Neural crest cell (in vitro differentiated cells): ENCODE measurements at regions not wholly inside any gene's neighbourhood (a gene's known extent, or its start where the extent isn't known, plus 50 kb on each side); places are given as distances from the start of the nearest gene placed in this dataset.
"Not testable (repeated sequence)": the region's sequence is repeated elsewhere in the genome, so short reads cannot be mapped to it uniquely, and the experiment has no call there.

ENCODE experiments used
- DNase-seq: peaks from one replicate; pipeline ENCODE4 v3.0.0; 2021; ENCODE audit warnings: low read depth, mixed read lengths, low spot score
- H3K27ac Mint-ChIP-seq: one replicate; pipeline ENCODE4 v1.8.0; 2021; ENCODE audit warnings: mild to moderate bottlenecking, mixed read lengths; ENCODE audit not compliant: unreplicated experiment
- H3K27me3 Mint-ChIP-seq: 2 replicates; pipeline ENCODE4 v1.8.0; 2021; ENCODE audit warnings: low read depth, mild to moderate bottlenecking, mixed read lengths
- H3K36me3 Mint-ChIP-seq: 2 replicates; pipeline ENCODE4 v1.8.0; 2021; ENCODE audit warnings: low read depth, mild to moderate bottlenecking, mixed read lengths
- H3K4me1 Mint-ChIP-seq: 2 replicates; pipeline ENCODE4 v1.8.0; 2021; ENCODE audit warnings: mixed read lengths
- H3K4me3 Mint-ChIP-seq: one replicate; pipeline ENCODE4 v1.8.0; 2021; ENCODE audit warnings: mild to moderate bottlenecking, mixed read lengths
- H3K9me3 Mint-ChIP-seq: 2 replicates; pipeline ENCODE4 v1.8.0; 2021; ENCODE audit warnings: mixed read lengths
- TF ChIP-seq, protein P1 (sequence below): fragments of 200-600 bp; sonication (generic); conservative IDR thresholded peaks from 2 replicates; pipeline ENCODE4 v1.5.0; 2021; ENCODE audit warnings: antibody characterized with exemption, mild to moderate bottlenecking

- TF ChIP-seq, protein P1, sequence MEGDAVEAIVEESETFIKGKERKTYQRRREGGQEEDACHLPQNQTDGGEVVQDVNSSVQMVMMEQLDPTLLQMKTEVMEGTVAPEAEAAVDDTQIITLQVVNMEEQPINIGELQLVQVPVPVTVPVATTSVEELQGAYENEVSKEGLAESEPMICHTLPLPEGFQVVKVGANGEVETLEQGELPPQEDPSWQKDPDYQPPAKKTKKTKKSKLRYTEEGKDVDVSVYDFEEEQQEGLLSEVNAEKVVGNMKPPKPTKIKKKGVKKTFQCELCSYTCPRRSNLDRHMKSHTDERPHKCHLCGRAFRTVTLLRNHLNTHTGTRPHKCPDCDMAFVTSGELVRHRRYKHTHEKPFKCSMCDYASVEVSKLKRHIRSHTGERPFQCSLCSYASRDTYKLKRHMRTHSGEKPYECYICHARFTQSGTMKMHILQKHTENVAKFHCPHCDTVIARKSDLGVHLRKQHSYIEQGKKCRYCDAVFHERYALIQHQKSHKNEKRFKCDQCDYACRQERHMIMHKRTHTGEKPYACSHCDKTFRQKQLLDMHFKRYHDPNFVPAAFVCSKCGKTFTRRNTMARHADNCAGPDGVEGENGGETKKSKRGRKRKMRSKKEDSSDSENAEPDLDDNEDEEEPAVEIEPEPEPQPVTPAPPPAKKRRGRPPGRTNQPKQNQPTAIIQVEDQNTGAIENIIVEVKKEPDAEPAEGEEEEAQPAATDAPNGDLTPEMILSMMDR: no peak
- peaks cover 25% of the 10 kb centered on the region for H3K9me3 Mint-ChIP-seq
- no peak overlapping the region for H3K4me3 Mint-ChIP-seq
- H3K4me1 Mint-ChIP-seq: no peaks in the 10 kb centered on the region
- no peak for DNase-seq
- H3K27ac Mint-ChIP-seq: no peak overlapping the region
- peaks cover 12% of the 10 kb centered on the region for H3K36me3 Mint-ChIP-seq
- no peaks in the 10 kb centered on the region for H3K27me3 Mint-ChIP-seq
Measured at GRCh38 chr14:106235356-106236159, 709.2 kb downstream of the TMEM121 start.

DNA sequence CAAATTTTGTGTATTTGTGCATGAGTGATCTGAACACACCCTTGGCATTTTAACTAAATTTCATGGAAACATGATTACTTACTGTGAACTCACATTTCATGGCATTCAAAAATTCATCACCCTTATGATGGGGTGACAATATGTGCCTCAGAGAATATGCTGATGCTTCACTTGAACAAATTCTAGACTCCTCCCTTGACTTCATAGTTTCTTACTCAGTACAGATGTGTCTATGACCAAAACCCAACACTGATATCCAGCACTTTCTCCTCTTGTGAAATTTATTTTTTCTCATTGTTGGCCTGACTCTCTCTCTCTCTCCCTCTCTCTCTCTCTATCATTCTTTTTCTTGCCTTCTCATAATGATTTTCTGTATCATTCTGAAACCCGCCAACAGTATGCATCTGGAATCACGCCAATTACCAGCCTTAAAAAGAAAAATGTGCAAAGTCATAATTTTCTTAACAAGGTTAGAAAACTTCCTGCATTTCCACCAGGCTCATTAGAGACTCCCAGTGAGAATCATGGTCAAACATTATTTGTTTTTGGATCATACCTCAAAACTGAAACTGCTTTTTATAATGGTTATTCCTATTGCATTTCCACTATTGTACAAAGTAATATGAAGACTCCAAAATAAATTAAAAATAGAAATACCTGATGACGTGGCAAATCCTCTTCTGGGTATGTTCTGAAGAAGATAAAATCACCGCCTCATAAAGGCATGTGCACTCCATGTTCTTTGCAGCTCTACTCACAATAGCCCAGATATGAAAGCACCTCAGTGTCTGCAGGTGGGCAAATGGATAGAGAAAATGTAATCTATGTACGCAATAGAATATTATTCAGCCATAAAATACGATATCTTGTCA lies 722.2 kb downstream of the TMEM121 start:
- H3K4me3 Mint-ChIP-seq: no peak overlapping the region
- H3K27ac Mint-ChIP-seq: no peak overlapping the region
- peaks cover 27% of the 10 kb centered on the region for H3K9me3 Mint-ChIP-seq
- H3K4me1 Mint-ChIP-seq: no peaks in the 10 kb centered on the region
- TF ChIP-seq, protein P1: no peak
- H3K27me3 Mint-ChIP-seq: no peaks in the 10 kb centered on the region
- H3K36me3 Mint-ChIP-seq: peaks cover 15% of the 10 kb centered on the region
- no peak for DNase-seq

DNA sequence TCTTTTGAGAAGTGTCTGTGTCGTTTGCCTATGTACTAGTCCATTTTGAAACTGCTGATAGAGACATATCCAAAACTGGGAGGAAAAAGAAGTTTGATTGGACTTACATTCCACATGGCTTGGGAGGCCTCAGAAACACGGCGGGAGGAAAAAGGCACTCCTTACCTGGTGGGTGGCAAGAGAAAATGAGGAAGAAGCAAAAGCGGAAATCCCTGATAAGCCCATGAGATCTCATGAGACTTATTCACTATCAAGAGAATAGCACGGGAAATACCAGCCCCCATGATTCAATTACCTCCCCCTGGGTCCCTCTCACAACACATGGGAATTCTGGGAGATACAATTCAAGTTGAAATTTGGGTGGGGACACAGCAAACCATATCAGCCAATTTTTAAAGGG lies 727.6 kb downstream of the TMEM121 start:
- not testable (repeated sequence) for H3K4me1 Mint-ChIP-seq, H3K27me3 Mint-ChIP-seq, H3K27ac Mint-ChIP-seq, H3K4me3 Mint-ChIP-seq, H3K36me3 Mint-ChIP-seq, DNase-seq
- H3K9me3 Mint-ChIP-seq: peaks cover 24% of the 10 kb centered on the region

GRCh38 chr14:106257569-106257994 lies 731.2 kb downstream of the TMEM121 start:
- not testable (repeated sequence) for H3K27me3 Mint-ChIP-seq, H3K4me1 Mint-ChIP-seq, H3K36me3 Mint-ChIP-seq, H3K27ac Mint-ChIP-seq, H3K4me3 Mint-ChIP-seq
- peak; percentile 1 for DNase-seq
- peaks cover 15% of the 10 kb centered on the region for H3K9me3 Mint-ChIP-seq

DNA sequence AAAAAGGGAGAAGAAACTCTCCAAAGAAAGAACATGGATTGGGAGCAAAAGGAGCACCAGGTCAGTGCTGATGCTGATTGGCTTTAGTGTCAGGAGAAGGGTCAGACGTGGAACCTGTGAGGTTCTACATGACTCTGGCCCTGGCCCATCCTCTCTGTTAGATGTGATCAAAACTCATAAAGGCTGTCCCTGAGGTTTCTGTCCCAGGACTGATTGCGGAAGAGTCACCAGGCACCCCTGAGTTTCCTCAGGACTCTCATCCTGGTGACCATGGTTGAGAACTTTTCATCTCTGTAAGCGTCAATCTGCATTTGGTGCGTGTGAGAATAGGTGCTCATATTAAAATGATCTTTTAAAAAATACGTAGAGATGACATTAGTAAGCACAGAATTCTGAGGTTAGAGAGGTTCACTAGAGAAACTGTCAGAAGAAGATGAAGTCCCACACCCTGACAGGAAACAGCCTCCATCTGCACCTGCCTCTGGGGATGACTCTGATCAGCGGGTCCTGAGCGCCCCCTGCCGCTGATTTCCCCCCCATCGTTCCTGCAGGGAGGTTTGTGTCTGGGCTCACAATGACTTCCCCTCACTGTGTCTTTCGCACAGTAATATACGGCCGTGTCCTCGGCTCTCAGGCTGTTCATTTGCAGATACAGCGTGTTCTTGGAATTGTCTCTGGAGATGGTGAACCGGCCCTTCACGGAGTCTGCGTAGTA lies 741.8 kb downstream of the TMEM121 start:
- no peaks in the 10 kb centered on the region for H3K4me1 Mint-ChIP-seq
- H3K27ac Mint-ChIP-seq: no peak overlapping the region
- TF ChIP-seq, protein P1: no peak
- H3K9me3 Mint-ChIP-seq: peaks cover 12% of the 10 kb centered on the region
- H3K36me3 Mint-ChIP-seq: peaks cover 5% of the 10 kb centered on the region
- no peak for DNase-seq
- H3K4me3 Mint-ChIP-seq: no peak overlapping the region
- H3K27me3 Mint-ChIP-seq: no peaks in the 10 kb centered on the region

GRCh38 chr14:106269029-106269428 lies 742.6 kb downstream of the TMEM121 start:
- H3K4me1 Mint-ChIP-seq: no peaks in the 10 kb centered on the region
- H3K4me3 Mint-ChIP-seq: no peak overlapping the region
- no peak for DNase-seq
- H3K9me3 Mint-ChIP-seq: peaks cover 14% of the 10 kb centered on the region
- TF ChIP-seq, protein P1: no peak
- no peaks in the 10 kb centered on the region for H3K27me3 Mint-ChIP-seq
- H3K27ac Mint-ChIP-seq: no peak overlapping the region
- H3K36me3 Mint-ChIP-seq: peaks cover 7% of the 10 kb centered on the region
